MCF 10A (cell line): ENCODE measurements at regions not wholly inside any gene's neighbourhood (a gene's known extent, or its start where the extent isn't known, plus 50 kb on each side); places are given as distances from the start of the nearest gene placed in this dataset.

Experiments
- BruUV-seq: library from RNA; stranded (reverse); fragments of 400-500 nt; replicated peaks from 2 replicates; lab custom pipeline; 2021; lab: Mats Ljungman, UMichigan
- CTCF ChIA-PET: fragments of 300-600 bp; sonication (Branson Sonifier 250); formaldehyde crosslinking; extraction: SDS; loops from one replicate; lab custom pipeline; 2021; ENCODE audit warnings: antibody characterized with exemption, inconsistent platforms; lab: Yijun Ruan, JAX
- POLR2A ChIA-PET: fragments of 300-600, 350-650 bp; sonication (Branson Sonifier 250); formaldehyde crosslinking; extraction: SDS; loops from one replicate; lab custom pipeline; 2020; ENCODE audit warnings: antibody characterized with exemption, inconsistent platforms; lab: Yijun Ruan, JAX
- DNase-seq: peaks from one replicate; pipeline ENCODE4 v3.0.0-alpha.2; 2018; ENCODE audit not compliant: unreplicated experiment
- H3K27ac Mint-ChIP-seq: one replicate; pipeline ENCODE4 v1.8.0; 2022; ENCODE audit warnings: mild to moderate bottlenecking, low read depth, mixed read lengths; ENCODE audit not compliant: unreplicated experiment
- H3K27me3 Mint-ChIP-seq: one replicate; pipeline ENCODE4 v1.8.0; 2022; ENCODE audit warnings: mixed read lengths; ENCODE audit not compliant: insufficient read depth, unreplicated experiment
- H3K36me3 Mint-ChIP-seq: one replicate; pipeline ENCODE4 v1.8.0; 2022; ENCODE audit warnings: mild to moderate bottlenecking, moderate library complexity, mixed read lengths; ENCODE audit not compliant: insufficient read depth, unreplicated experiment
- H3K4me1 Mint-ChIP-seq: one replicate; pipeline ENCODE4 v1.8.0; 2022; ENCODE audit warnings: mixed read lengths; ENCODE audit not compliant: insufficient read depth, unreplicated experiment
- H3K4me3 Mint-ChIP-seq: one replicate; pipeline ENCODE4 v1.8.0; 2022; ENCODE audit warnings: mild to moderate bottlenecking, moderate library complexity, mixed read lengths; ENCODE audit not compliant: unreplicated experiment
- H3K9me3 Mint-ChIP-seq: one replicate; pipeline ENCODE4 v1.8.0; 2022; ENCODE audit warnings: mixed read lengths; ENCODE audit not compliant: unreplicated experiment
- intact Hi-C: fragments of 100-400 bp; cut with micrococcal nuclease; formaldehyde crosslinking; loops from 2 replicates; pipeline ENCODE4 v1.14.1; 2022
- TF ChIP-seq, protein P1 (sequence below): fragments of 200-600 bp; IDR thresholded peaks from one replicate; pipeline ENCODE4 v1.8.0; 2022; ENCODE audit warnings: antibody characterized with exemption, mild to moderate bottlenecking; ENCODE audit not compliant: unreplicated experiment

DNA sequence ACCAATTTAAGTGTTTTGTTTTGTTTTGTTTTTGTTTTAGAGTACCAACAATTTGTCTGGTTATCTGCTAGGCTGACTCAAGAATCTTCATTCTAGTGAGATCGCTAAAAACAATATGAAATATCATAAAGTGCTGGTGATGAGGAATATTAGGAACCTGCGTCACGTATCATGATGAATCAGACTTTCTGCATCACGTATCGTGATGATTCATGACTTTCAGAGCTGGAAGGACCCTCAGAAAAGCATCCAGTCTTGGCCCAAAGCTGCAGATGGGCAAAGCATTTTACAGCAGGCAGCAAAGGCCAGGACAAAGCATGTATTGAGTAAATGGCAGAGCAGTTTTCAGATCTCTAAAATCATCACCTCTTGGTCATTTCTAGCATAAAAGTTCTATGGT lies 278.0 kb upstream of the BOD1L1 start:
- peaks cover 36% of the 10 kb centered on the region for H3K4me1 Mint-ChIP-seq
- CTCF ChIA-PET: interaction anchor here (0.7 kb wide), 1 partner anchor 229 kb away, joined by 4 read pairs; no protein-coding TSS in a partner anchor
- H3K36me3 Mint-ChIP-seq: peaks cover 8% of the 10 kb centered on the region
- H3K9me3 Mint-ChIP-seq: no peaks in the 10 kb centered on the region
- no TSS peak for BruUV-seq
- peak overlapping the region; percentile 96 for H3K27ac Mint-ChIP-seq
- intact Hi-C loops: loop anchor here (5.0 kb wide), 1 partner anchor 1097 kb away; the partner anchor contains the start of gene CPEB2
- no peaks in the 10 kb centered on the region for H3K27me3 Mint-ChIP-seq
- TF ChIP-seq, protein P1, sequence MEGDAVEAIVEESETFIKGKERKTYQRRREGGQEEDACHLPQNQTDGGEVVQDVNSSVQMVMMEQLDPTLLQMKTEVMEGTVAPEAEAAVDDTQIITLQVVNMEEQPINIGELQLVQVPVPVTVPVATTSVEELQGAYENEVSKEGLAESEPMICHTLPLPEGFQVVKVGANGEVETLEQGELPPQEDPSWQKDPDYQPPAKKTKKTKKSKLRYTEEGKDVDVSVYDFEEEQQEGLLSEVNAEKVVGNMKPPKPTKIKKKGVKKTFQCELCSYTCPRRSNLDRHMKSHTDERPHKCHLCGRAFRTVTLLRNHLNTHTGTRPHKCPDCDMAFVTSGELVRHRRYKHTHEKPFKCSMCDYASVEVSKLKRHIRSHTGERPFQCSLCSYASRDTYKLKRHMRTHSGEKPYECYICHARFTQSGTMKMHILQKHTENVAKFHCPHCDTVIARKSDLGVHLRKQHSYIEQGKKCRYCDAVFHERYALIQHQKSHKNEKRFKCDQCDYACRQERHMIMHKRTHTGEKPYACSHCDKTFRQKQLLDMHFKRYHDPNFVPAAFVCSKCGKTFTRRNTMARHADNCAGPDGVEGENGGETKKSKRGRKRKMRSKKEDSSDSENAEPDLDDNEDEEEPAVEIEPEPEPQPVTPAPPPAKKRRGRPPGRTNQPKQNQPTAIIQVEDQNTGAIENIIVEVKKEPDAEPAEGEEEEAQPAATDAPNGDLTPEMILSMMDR: no peak
- H3K4me3 Mint-ChIP-seq: no peak overlapping the region
- DNase-seq: peak; percentile 79
- POLR2A ChIA-PET: interaction anchor here (0.8 to 4.2 kb wide), 5 partner anchors 13 to 205 kb away, joined by 4 to 24 read pairs (median 9); no protein-coding TSS in a partner anchor

DNA sequence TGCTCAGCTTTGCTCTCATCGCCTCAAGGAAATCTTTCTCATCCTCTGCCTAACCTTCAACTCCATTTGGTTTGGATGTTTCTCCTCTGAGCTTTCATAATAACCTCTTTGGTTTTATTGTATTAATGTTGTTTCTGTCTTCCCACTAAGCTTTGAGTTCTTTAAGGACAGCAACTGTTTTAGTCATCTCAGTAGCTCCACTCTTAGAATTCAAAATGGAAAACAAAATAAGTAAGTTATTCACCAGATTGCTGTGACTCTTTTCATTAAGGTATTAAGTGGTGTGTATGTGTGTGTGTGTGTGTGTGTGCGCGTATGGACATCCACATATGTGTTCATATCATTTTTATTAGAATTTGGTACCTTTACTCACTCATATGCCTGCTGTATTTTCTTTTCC lies 279.2 kb upstream of the BOD1L1 start:
- POLR2A ChIA-PET: interaction anchor here (0.6 to 4.2 kb wide), 13 partner anchors 14 to 1096 kb away, joined by 3 to 24 read pairs (median 4); no protein-coding TSS in a partner anchor
- Mint-ChIP-seq H3K27me3 (no peaks in the 10 kb centered on the region), H3K4me3 (peak overlapping the region; percentile 9), H3K27ac (peak overlapping the region; percentile 96), H3K36me3 (peaks cover 8% of the 10 kb centered on the region), H3K4me1 (peaks cover 36% of the 10 kb centered on the region), H3K9me3 (no peaks in the 10 kb centered on the region)
- CTCF ChIA-PET: interaction anchor here (0.7 to 1.4 kb wide), 7 partner anchors 9 to 1832 kb away, joined by 3 to 5 read pairs (median 4); no protein-coding TSS in a partner anchor
- BruUV-seq: no TSS peak
- DNase-seq: no peak
- TF ChIP-seq, protein P1: no peak
- intact Hi-C loops: loop anchor here (1.0 to 5.0 kb wide), 3 partner anchors 82 to 1096 kb away; partner anchors contain the start of gene CPEB2

DNA sequence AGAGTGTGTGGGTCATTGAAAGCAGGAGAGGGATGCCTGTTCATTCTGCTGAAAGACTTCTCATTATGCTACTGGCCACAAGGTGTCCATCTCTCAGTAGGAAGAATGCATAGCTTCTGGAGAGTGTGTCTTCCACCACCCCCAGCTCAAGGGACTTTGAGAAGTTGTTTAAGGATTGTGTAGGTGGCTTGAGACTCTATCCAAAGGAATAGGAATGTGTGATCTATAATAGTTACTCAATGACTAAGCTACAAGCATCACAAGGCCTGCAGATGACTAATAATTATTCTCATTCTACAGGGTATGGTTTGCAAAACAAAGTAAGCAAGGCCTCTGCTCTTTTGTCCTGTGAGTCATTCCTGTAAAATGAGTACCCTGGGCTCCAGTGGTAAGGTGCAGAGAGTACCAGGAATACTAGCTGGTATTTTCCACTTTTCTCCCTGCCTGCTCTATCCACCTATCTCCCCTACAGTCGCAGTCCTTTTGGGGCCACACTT lies 279.8 kb upstream of the BOD1L1 start:
- H3K27ac Mint-ChIP-seq: peak overlapping the region; percentile 96

DNA sequence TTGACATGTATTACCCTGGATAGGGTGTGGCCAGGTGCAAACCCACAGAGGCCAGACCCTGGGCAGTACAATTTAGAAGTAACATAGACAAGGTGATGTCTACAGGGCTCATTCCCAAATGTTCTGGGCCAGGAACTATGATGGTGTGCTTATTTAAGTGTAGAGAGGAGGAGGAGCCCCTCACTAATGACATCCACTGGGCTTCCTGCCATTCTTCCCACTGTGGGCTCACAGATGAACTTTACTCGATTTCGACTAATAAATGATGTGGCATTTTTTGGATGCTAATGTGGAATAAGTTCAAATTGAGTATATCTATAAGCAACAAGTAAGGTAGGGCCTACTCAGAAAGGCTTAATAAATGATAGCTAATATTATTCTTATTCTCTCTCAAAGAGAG lies 280.9 kb upstream of the BOD1L1 start:
- DNase-seq: no peak
- no TSS peak for BruUV-seq
- no peak overlapping the region for H3K4me3 Mint-ChIP-seq
- ChIA-PET POLR2A (interaction anchor here (0.6 to 4.2 kb wide), 11 partner anchors 9 to 1093 kb away, joined by 3 to 23 read pairs (median 4); no protein-coding TSS in a partner anchor), CTCF (interaction anchor here (1.1 to 1.9 kb wide), 3 partner anchors 12 to 255 kb away, joined by 4 to 6 read pairs (median 5); no protein-coding TSS in a partner anchor)
- TF ChIP-seq, protein P1: no peak
- H3K27me3 Mint-ChIP-seq: no peaks in the 10 kb centered on the region
- intact Hi-C loops: loop anchor here (5.0 kb wide), 1 partner anchor 1094 kb away; the partner anchor contains the start of gene CPEB2
- H3K36me3 Mint-ChIP-seq: peaks cover 8% of the 10 kb centered on the region
- H3K27ac Mint-ChIP-seq: peak overlapping the region; percentile 96
- H3K9me3 Mint-ChIP-seq: no peaks in the 10 kb centered on the region
- H3K4me1 Mint-ChIP-seq: peaks cover 45% of the 10 kb centered on the region

More for the DNA sequence above, 279.8 kb upstream of the BOD1L1 start:
- ChIA-PET POLR2A (interaction anchor here (0.6 to 4.2 kb wide), 18 partner anchors 8 to 1096 kb away, joined by 3 to 24 read pairs (median 4); no protein-coding TSS in a partner anchor), CTCF (interaction anchor here (0.6 to 1.9 kb wide), 7 partner anchors 9 to 1257 kb away, joined by 3 to 5 read pairs (median 4); no protein-coding TSS in a partner anchor)
- intact Hi-C loops: loop anchor here (1.0 to 5.0 kb wide), 3 partner anchors 81 to 1095 kb away; partner anchors contain the start of gene CPEB2
- TF ChIP-seq, protein P1: peak; percentile 35
- Mint-ChIP-seq H3K27me3 (no peaks in the 10 kb centered on the region), H3K36me3 (peaks cover 8% of the 10 kb centered on the region), H3K4me1 (peaks cover 40% of the 10 kb centered on the region), H3K4me3 (peak overlapping the region; percentile 9), H3K9me3 (no peaks in the 10 kb centered on the region)
- no TSS peak for BruUV-seq
- peak; percentile 95 for DNase-seq
